HepG2 (cell line): ENCODE measurements at regions not wholly inside any gene's neighbourhood (a gene's known extent, or its start where the extent isn't known, plus 50 kb on each side); places are given as distances from the start of the nearest gene placed in this dataset.
A peak's percentile ranks its signal among the peaks of the same experiment; 100 is the strongest.

Experiments used
- FOXA1 ChIP-seq, 2 experiments: fragments of 450-650 bp in 1 of 2; sonication (generic) in 1 of 2; formaldehyde crosslinking in 1 of 2; IDR thresholded peaks; 2 replicates each; pipeline versions ENCODE4 v1.4.0 to v1.6.1; 2016 to 2020; ENCODE audit warnings: missing genetic modification reagents in 1 of 2
- FOXJ3 ChIP-seq: sonication (generic); formaldehyde crosslinking; IDR thresholded peaks from 2 replicates; pipeline ENCODE4 v1.4.0; 2020; ENCODE audit warnings: missing genetic modification reagents, mild to moderate bottlenecking, borderline replicate concordance
- HCFC1 ChIP-seq: fragments of 150-350 bp; IDR thresholded peaks from 2 replicates; pipeline ENCODE4 v1.6.1; 2014; ENCODE audit warnings: low read depth, low read length
- JARID2 ChIP-seq: sonication (generic); formaldehyde crosslinking; IDR thresholded peaks from 2 replicates; pipeline ENCODE4 v1.8.1; 2023; ENCODE audit warnings: missing genetic modification reagents, inconsistent platforms; ENCODE audit not compliant: insufficient replicate concordance
- MAFK ChIP-seq, 2 experiments: IDR thresholded peaks in 1 of 2; conservative IDR thresholded peaks in 1 of 2; 2 replicates each; pipeline ENCODE4 v1.6.1; 2011; ENCODE audit warnings: improper control_type of control experiment in 2 of 2, low read length in 2 of 2
- NFIB ChIP-seq: sonication (generic); formaldehyde crosslinking; IDR thresholded peaks from 2 replicates; pipeline ENCODE4 v1.9.0; 2021; ENCODE audit warnings: missing genetic modification reagents, mild to moderate bottlenecking, borderline replicate concordance
- ONECUT2 ChIP-seq: sonication (generic); formaldehyde crosslinking; IDR thresholded peaks from 2 replicates; pipeline ENCODE4 v1.4.0; 2020; ENCODE audit warnings: missing genetic modification reagents
- SNAPC2 ChIP-seq: sonication (generic); formaldehyde crosslinking; IDR thresholded peaks from 2 replicates; pipeline ENCODE4 v1.8.1; 2022; ENCODE audit warnings: mild to moderate bottlenecking, missing genetic modification reagents
- SP5 ChIP-seq: IDR thresholded peaks from 2 replicates; pipeline ENCODE4 v1.6.1; 2016; ENCODE audit warnings: low read depth, borderline replicate concordance
- SRSF9 ChIP-seq: fragments of 200-400 bp; formaldehyde crosslinking; IDR thresholded peaks from 2 replicates; pipeline ENCODE4 v1.6.1; 2018; ENCODE audit warnings: borderline replicate concordance, mild to moderate bottlenecking, low read depth, low read length; ENCODE audit not compliant: insufficient read depth, poor library complexity, severe bottlenecking
- TEAD3 ChIP-seq: optimal IDR thresholded peaks from 2 replicates; pipeline ENCODE3; 2016; ENCODE audit warnings: borderline replicate concordance
- YEATS2 ChIP-seq: sonication (generic); formaldehyde crosslinking; IDR thresholded peaks from 2 replicates; pipeline ENCODE4 v1.4.0; 2020; ENCODE audit warnings: missing genetic modification reagents, borderline replicate concordance
- ZMYM3 ChIP-seq: sonication (generic); formaldehyde crosslinking; IDR thresholded peaks from 2 replicates; pipeline ENCODE4 v1.5.1; 2020; ENCODE audit warnings: mild to moderate bottlenecking, missing genetic modification reagents
- ZNF644 ChIP-seq: IDR thresholded peaks from 2 replicates; pipeline ENCODE4 v1.6.1; 2016; ENCODE audit warnings: low read depth
- TF ChIP-seq, protein P1 (sequence below): sonication (generic); formaldehyde crosslinking; IDR thresholded peaks from 2 replicates; pipeline ENCODE4 v1.4.0; 2020; ENCODE audit warnings: missing genetic modification reagents
- TF ChIP-seq, protein P2 (sequence below): IDR thresholded peaks from 2 replicates; pipeline ENCODE4 v1.6.1; 2016; ENCODE audit warnings: missing genetic modification reagents, missing compliant biosample characterization

DNA sequence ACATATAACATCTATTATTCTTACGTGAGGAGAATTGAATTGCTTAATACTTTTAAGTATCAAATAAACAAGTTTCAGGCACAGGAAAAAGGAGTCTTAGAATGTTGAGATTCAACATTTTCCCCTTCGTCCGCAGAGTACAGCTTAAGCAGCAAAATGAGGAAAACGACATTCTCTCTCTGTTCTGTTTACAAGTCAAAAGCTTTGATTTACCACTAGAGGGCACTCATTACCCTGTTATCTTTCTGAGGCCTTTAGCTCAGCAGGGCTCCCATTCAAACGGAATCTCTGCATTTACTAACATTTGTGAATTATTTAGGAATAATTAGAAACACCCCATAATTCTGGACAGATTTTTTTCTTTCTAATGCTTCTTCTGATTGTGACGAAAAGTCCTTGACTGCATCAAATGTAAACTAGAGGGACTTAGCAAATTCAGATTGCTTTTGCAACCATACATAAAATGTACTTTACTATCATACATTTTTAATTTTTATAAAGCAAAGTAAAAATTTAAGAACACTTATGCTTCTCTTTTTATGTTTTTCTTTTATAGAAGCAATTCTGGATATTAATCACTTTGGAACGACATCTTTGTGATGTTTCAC is 75.0 kb downstream of the JRKL start (continued):
- TF ChIP-seq FOXJ3 (CRISPR knock-in tag) (0 out of 2 replicates have a peak, but pooled peaks have one; percentile 20), TEAD3 (CRISPR knock-in tag) (no peak), SRSF9 (no peak), ONECUT2 (CRISPR knock-in tag) (no peak), ZNF644 (CRISPR knock-in tag) (no peak), MAFK (conservative IDR thresholded peaks at IDR 0.05 in 1 of 2, IDR thresholded peaks at IDR 0.05 in 1 of 2; ENCODE audit: low read length in 2 of 2) (no peak), HCFC1 (no peak), ZMYM3 (CRISPR knock-in tag) (no peak), JARID2 (CRISPR knock-in tag) (no peak), SP5 (CRISPR knock-in tag) (no peak), YEATS2 (no peak), SNAPC2 (CRISPR knock-in tag) (no peak), FOXA1 (IDR thresholded peaks at IDR 0.05) (no peak), FOXA1 (CRISPR knock-in tag; IDR thresholded peaks at IDR 0.05) (peak; percentile 55), NFIB (CRISPR knock-in tag) (no peak)
- TF ChIP-seq, protein P1, sequence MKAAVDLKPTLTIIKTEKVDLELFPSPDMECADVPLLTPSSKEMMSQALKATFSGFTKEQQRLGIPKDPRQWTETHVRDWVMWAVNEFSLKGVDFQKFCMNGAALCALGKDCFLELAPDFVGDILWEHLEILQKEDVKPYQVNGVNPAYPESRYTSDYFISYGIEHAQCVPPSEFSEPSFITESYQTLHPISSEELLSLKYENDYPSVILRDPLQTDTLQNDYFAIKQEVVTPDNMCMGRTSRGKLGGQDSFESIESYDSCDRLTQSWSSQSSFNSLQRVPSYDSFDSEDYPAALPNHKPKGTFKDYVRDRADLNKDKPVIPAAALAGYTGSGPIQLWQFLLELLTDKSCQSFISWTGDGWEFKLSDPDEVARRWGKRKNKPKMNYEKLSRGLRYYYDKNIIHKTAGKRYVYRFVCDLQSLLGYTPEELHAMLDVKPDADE (CRISPR knock-in tag) = no peak
- TF ChIP-seq, protein P2, sequence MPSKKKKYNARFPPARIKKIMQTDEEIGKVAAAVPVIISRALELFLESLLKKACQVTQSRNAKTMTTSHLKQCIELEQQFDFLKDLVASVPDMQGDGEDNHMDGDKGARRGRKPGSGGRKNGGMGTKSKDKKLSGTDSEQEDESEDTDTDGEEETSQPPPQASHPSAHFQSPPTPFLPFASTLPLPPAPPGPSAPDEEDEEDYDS (CRISPR knock-in tag) = no peak
